ENCODE measurements at regions not wholly inside any gene's neighbourhood (a gene's known extent, or its start where the extent isn't known, plus 50 kb on each side); places are given as distances from the start of the nearest gene placed in this dataset.

DNA sequence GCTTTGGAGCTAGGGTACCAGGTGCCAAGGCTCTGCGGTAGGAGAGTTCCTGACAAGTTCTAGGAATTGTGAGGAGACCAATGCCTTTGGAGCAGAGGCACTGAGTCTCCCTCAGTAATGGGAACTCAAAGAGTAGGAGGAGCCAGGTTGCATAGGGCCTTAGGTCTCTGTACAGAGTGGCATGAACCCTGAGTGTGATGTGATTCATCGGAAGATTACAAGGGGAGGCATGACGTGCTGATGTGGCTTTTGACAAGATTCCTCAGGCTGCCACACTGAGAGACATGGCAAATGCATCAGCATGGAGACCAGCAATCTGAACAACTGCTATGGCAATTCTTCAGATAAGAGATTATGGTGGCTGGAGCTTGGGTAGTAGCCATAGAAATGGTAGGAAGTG lies 94.6 kb upstream of the SLC44A3 start:
- intact Hi-C loops (cut with DNase I; ENCODE audit: low total_unique reads) (no loop called here), in situ Hi-C loops (cut with MboI; ENCODE audit: low sequenced_read_pairs in 4 of 4) (no loop called here)
- H3K4me3 ChIP-seq = no peak overlapping the region
- H3K27ac ChIP-seq = no peak overlapping the region
- H3K4me1 ChIP-seq = no peaks in the 10 kb centered on the region
- no peak for TF ChIP-seq POLR2A (IDR thresholded peaks at IDR 0.05)
- TF ChIP-seq, protein P1, sequence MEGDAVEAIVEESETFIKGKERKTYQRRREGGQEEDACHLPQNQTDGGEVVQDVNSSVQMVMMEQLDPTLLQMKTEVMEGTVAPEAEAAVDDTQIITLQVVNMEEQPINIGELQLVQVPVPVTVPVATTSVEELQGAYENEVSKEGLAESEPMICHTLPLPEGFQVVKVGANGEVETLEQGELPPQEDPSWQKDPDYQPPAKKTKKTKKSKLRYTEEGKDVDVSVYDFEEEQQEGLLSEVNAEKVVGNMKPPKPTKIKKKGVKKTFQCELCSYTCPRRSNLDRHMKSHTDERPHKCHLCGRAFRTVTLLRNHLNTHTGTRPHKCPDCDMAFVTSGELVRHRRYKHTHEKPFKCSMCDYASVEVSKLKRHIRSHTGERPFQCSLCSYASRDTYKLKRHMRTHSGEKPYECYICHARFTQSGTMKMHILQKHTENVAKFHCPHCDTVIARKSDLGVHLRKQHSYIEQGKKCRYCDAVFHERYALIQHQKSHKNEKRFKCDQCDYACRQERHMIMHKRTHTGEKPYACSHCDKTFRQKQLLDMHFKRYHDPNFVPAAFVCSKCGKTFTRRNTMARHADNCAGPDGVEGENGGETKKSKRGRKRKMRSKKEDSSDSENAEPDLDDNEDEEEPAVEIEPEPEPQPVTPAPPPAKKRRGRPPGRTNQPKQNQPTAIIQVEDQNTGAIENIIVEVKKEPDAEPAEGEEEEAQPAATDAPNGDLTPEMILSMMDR (IDR thresholded peaks at IDR 0.05 in 4 of 5, conservative IDR thresholded peaks at IDR 0.05 in 1 of 5) = no peak
- no peak for ATAC-seq
- no peak for DNase-seq
- H3K27me3 ChIP-seq = no peaks in the 10 kb centered on the region
- H3K36me3 ChIP-seq = no peaks in the 10 kb centered on the region
- no peaks in the 10 kb centered on the region for H3K9me3 ChIP-seq

- DNase-seq = no peak
- in situ Hi-C loops (cut with MboI; ENCODE audit: low sequenced_read_pairs in 4 of 4) (no loop called here), intact Hi-C loops (cut with DNase I; ENCODE audit: low total_unique reads) (no loop called here)
- H3K27ac ChIP-seq = no peak overlapping the region
- no peaks in the 10 kb centered on the region for H3K4me1 ChIP-seq
- H3K27me3 ChIP-seq = no peaks in the 10 kb centered on the region
- H3K4me3 ChIP-seq = no peak overlapping the region
- no peaks in the 10 kb centered on the region for H3K36me3 ChIP-seq
- TF ChIP-seq, protein P1 (IDR thresholded peaks at IDR 0.05 in 4 of 5, conservative IDR thresholded peaks at IDR 0.05 in 1 of 5) = no peak
- no peak for TF ChIP-seq POLR2A (IDR thresholded peaks at IDR 0.05)
- no peak for ATAC-seq
- H3K9me3 ChIP-seq = no peaks in the 10 kb centered on the region
These were observed 96.3 kb upstream of the SLC44A3 start for GRCh38 chr1:94723894-94724293.

DNA sequence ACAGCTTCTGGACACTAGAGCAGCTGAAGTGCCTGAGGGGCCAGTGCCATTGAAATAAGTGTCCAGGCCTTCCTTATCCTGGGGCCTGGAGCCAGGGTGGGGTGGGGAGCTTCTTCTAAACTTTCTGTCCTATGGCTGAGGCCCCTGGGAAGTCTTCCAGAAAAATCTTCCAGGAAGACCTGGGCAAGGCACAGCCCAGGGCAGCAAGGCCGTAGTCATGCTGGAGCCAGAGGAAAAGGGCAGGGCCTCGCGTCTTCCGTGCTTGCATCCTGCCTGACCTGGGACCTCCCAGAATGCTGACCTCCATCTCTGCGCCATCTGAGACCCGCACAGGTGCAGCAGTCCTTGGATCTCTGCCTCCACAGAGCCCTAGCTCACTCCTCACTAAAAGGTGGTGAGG lies 96.7 kb upstream of the SLC44A3 start:
- no peaks in the 10 kb centered on the region for H3K4me1 ChIP-seq
- H3K36me3 ChIP-seq = no peaks in the 10 kb centered on the region
- no peaks in the 10 kb centered on the region for H3K9me3 ChIP-seq
- TF ChIP-seq, protein P1 (IDR thresholded peaks at IDR 0.05 in 4 of 5, conservative IDR thresholded peaks at IDR 0.05 in 1 of 5) = no peak
- no peak for TF ChIP-seq POLR2A (IDR thresholded peaks at IDR 0.05)
- DNase-seq (no peak), ATAC-seq (no peak)
- no peaks in the 10 kb centered on the region for H3K27me3 ChIP-seq
- in situ Hi-C loops (cut with MboI; ENCODE audit: low sequenced_read_pairs in 4 of 4) = no loop called here
- no peak overlapping the region for H3K27ac ChIP-seq
- intact Hi-C loops (cut with DNase I; ENCODE audit: low total_unique reads) = no loop called here
- no peak overlapping the region for H3K4me3 ChIP-seq

- Histone ChIP-seq H3K9me3 (no peaks in the 10 kb centered on the region), H3K4me1 (no peaks in the 10 kb centered on the region), H3K4me3 (no peak overlapping the region), H3K36me3 (no peaks in the 10 kb centered on the region), H3K27ac (no peak overlapping the region), H3K27me3 (no peaks in the 10 kb centered on the region)
- no peak for TF ChIP-seq POLR2A (IDR thresholded peaks at IDR 0.05)
- TF ChIP-seq, protein P1 (IDR thresholded peaks at IDR 0.05 in 4 of 5, conservative IDR thresholded peaks at IDR 0.05 in 1 of 5) = no peak
- intact Hi-C loops (cut with DNase I; ENCODE audit: low total_unique reads) = no loop called here
- no peak for ATAC-seq
- no peak for DNase-seq
- in situ Hi-C loops (cut with MboI; ENCODE audit: low sequenced_read_pairs in 4 of 4) = no loop called here
These were observed 98.0 kb upstream of the SLC44A3 start for GRCh38 chr1:94722181-94722580.

- Histone ChIP-seq H3K9me3 (no peaks in the 10 kb centered on the region), H3K36me3 (no peaks in the 10 kb centered on the region), H3K4me1 (no peaks in the 10 kb centered on the region), H3K27me3 (no peaks in the 10 kb centered on the region), H3K27ac (no peak overlapping the region), H3K4me3 (no peak overlapping the region)
- TF ChIP-seq, protein P1 (IDR thresholded peaks at IDR 0.05 in 4 of 5, conservative IDR thresholded peaks at IDR 0.05 in 1 of 5) = no peak
- no peak for TF ChIP-seq POLR2A (IDR thresholded peaks at IDR 0.05)
- intact Hi-C loops (cut with DNase I; ENCODE audit: low total_unique reads) (no loop called here), in situ Hi-C loops (cut with MboI; ENCODE audit: low sequenced_read_pairs in 4 of 4) (no loop called here)
- DNase-seq = no peak
- no peak for ATAC-seq
These were observed 98.9 kb upstream of the SLC44A3 start for GRCh38 chr1:94721240-94721639.
